ENCODE measurements at regions not wholly inside any gene's neighbourhood (a gene's known extent, or its start where the extent isn't known, plus 50 kb on each side); places are given as distances from the start of the nearest gene placed in this dataset.

GRCh38 chr4:110702326-110702725 lies 79.4 kb upstream of the PITX2 start:
- no peak for TF ChIP-seq CTCF (IDR thresholded peaks at IDR 0.05; ENCODE audit: control insufficient read depth, extremely low read depth, insufficient read depth)
- DNase-seq (ENCODE audit: low read depth): no peak
- no peak overlapping the region for H3K4me3 ChIP-seq (ENCODE audit: low read depth, low read length)

DNA sequence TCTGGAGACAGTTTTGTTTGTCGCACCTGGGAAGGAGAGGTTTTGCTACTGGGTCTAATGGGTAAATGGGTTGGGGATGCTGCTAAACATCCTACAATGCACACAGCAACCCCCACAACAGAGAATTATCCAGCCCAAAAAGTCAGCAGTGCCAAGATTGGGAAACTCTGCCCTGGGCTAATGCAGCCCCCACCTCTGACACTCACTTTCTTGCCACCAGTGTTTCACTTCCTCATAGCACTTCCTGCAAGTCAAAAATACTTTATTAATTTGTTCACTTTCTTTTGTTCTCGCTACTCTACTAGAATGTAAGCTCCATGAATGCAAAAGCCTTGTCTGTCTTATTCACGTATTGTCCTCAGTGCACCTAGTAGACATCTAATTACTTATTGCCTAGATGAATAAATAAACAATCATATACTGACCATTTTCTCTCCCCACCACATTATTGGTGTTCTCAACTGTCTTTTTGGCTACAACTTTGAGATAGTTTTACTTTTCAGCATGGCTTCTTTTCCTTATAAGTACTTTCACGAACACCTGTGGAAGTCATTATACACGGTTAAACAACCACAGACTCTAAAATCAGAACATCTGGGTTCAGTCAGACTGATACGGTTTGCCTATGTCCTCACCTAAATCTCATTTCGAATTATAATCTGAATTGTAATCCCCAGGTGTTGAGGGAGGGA lies 82.0 kb upstream of the PITX2 start:
- DNase-seq (ENCODE audit: low read depth): no peak
- TF ChIP-seq CTCF (IDR thresholded peaks at IDR 0.05; ENCODE audit: control insufficient read depth, extremely low read depth, insufficient read depth): no peak
- no peak overlapping the region for H3K4me3 ChIP-seq (ENCODE audit: low read depth, low read length)

- DNase-seq (ENCODE audit: low read depth): no peak
- no peak overlapping the region for H3K4me3 ChIP-seq (ENCODE audit: low read depth, low read length)
- TF ChIP-seq CTCF (IDR thresholded peaks at IDR 0.05; ENCODE audit: control insufficient read depth, extremely low read depth, insufficient read depth): no peak
These were observed 82.5 kb upstream of the PITX2 start for GRCh38 chr4:110705440-110705782.

DNA sequence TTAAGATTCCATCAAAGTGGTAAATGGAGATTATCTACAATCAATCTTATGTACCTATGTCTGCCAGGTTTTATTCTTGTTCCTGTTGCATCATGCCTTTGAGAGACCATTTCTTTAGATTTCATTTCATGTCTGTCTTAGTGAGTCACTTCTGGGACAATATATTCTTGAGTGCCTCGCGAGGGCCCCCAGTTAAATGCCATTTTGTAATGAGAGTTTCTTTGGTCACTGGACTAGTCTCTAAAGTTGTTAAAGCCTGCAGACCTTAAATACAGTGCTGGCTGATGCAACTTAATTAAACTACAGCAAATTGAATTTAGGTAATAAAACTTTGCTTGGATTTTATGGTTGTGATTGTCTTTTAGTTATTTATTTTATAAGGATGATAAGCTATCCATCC lies 87.2 kb upstream of the PITX2 start:
- no peak for TF ChIP-seq CTCF (IDR thresholded peaks at IDR 0.05; ENCODE audit: control insufficient read depth, extremely low read depth, insufficient read depth)
- no peak overlapping the region for H3K4me3 ChIP-seq (ENCODE audit: low read depth, low read length)
- no peak for DNase-seq (ENCODE audit: low read depth)

DNA sequence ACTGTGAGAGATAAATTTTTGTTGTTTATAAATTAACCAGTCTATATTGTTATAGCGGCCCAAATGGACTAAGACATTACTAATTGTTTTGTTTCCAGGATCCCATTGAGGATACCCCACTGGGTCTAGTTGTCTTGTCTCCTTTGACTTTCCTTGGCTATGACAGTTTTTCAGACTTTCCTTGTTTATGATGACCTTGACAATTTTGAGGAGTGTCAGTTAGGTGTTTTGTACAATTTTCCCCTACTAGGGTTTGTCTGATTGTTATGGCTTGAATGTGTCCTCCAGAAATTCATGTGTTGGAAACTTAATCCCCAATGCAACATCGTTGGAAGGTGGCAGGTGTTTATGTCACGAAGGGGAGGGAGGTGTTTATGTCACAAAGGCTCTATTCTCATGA lies 89.6 kb upstream of the PITX2 start:
- H3K4me3 ChIP-seq (ENCODE audit: low read depth, low read length): no peak overlapping the region
- DNase-seq (ENCODE audit: low read depth): no peak
- no peak for TF ChIP-seq CTCF (IDR thresholded peaks at IDR 0.05; ENCODE audit: control insufficient read depth, extremely low read depth, insufficient read depth)

DNA sequence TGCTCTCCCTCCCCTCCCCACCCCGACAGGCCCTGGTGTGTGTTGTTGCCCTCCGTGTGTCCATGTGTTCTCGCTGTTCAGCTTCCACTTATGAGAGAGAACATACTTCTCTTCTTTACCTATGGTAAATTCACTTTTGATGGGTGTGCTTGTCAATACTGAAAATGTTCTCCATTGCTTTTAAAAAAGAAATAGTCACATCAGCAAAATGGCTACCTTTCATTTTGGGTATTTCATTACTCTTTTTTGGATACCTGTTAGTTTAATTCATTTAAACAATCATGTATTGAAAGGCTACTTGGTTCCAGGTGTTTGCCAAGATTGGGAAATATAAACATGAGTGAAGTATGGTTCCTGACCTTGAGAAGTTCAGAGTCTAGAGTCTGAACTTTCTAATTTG lies 107.4 kb upstream of the PITX2 start:
- DNase-seq (ENCODE audit: low read depth): no peak
- no peak for TF ChIP-seq CTCF (IDR thresholded peaks at IDR 0.05; ENCODE audit: control insufficient read depth, extremely low read depth, insufficient read depth)
- H3K4me3 ChIP-seq (ENCODE audit: low read depth, low read length): no peak overlapping the region

DNA sequence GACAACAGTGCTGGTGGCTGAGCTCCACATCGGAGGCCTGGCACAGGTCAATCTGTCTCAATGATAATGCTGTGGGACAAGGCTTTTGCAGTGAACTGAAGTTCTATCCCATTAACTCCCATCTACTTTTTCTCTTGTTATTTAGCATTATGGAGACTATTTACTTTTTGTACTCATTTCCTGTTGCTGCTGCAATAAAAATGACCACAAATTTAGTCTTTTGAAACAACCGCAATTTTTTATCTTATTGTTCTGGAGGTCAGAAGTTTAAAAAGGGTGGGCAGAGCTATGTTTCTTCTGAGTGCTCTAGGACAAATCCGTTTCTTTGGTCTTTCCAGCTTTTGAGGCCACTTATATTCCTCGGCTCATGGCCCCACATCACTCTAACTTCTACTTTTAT lies 111.0 kb upstream of the PITX2 start:
- no peak overlapping the region for H3K4me3 ChIP-seq (ENCODE audit: low read depth, low read length)
- DNase-seq (ENCODE audit: low read depth): no peak
- no peak for TF ChIP-seq CTCF (IDR thresholded peaks at IDR 0.05; ENCODE audit: control insufficient read depth, extremely low read depth, insufficient read depth)
